H1 (cell line): ENCODE measurements at regions not wholly inside any gene's neighbourhood (a gene's known extent, or its start where the extent isn't known, plus 50 kb on each side); places are given as distances from the start of the nearest gene placed in this dataset.

Experiments used
- CBX5 ChIP-seq: fragments of 300-800, 300-1000 bp; sonication (generic); IDR thresholded peaks from 2 replicates; pipeline ENCODE4 v1.7.1; 2016; ENCODE audit warnings: antibody characterized with exemption, low read length, low read depth
- CTCF ChIP-seq, 3 experiments: IDR thresholded peaks; 1 replicate in 2 of 3; 2 replicates in 1 of 3; pipeline versions ENCODE4 v1.5.1 to v1.6.1; 2011; ENCODE audit warnings: low read length in 3 of 3, mild to moderate bottlenecking in 3 of 3, inconsistent platforms in 2 of 3, low read depth in 1 of 3, moderate library complexity in 1 of 3; ENCODE audit not compliant: insufficient read depth in 1 of 3; ENCODE audit errors: control extremely low read depth in 1 of 3
- JUND ChIP-seq: IDR thresholded peaks from 2 replicates; pipeline ENCODE4 v1.6.1; 2011; ENCODE audit warnings: mild to moderate bottlenecking, improper control_type of control experiment, low read length
- KDM1A ChIP-seq: fragments of 200-600, 300-600 bp; sonication (generic); IDR thresholded peaks from 2 replicates; pipeline ENCODE4 v1.7.1; 2016; ENCODE audit warnings: mild to moderate bottlenecking, low read length, borderline replicate concordance
- POLR2A ChIP-seq, 2 experiments: IDR thresholded peaks; 1 replicate in 1 of 2; 2 replicates in 1 of 2; pipeline ENCODE4 v1.6.1; 2011; ENCODE audit warnings: low read depth in 2 of 2, low read length in 2 of 2, mild to moderate bottlenecking in 2 of 2; ENCODE audit errors: control extremely low read depth in 1 of 2
- POLR2AphosphoS5 ChIP-seq: IDR thresholded peaks from 2 replicates; pipeline ENCODE4 v1.6.1; 2011; ENCODE audit warnings: low read depth, low read length
- SIN3A ChIP-seq, 2 experiments: IDR thresholded peaks in 1 of 2; conservative IDR thresholded peaks in 1 of 2; 2 replicates each; pipeline ENCODE4 v1.6.1; 2011 to 2012; ENCODE audit warnings: low read length in 2 of 2, improper control_type of control experiment in 1 of 2, low read depth in 1 of 2, mild to moderate bottlenecking in 1 of 2

GRCh38 chr12:77606348-77606747, 224.3 kb upstream of the NAV3 start:
- TF ChIP-seq CTCF (IDR thresholded peaks at IDR 0.05; ENCODE audit: control extremely low read depth in 1 of 3, insufficient read depth in 1 of 3, low read depth in 1 of 3, low read length in 3 of 3), result no peak
- TF ChIP-seq KDM1A, result no peak
- TF ChIP-seq JUND, result no peak
- no peak for TF ChIP-seq POLR2AphosphoS5
- TF ChIP-seq POLR2A (IDR thresholded peaks at IDR 0.05; ENCODE audit: control extremely low read depth in 1 of 2, low read depth in 2 of 2, low read length in 2 of 2), result no peak
- no peak for TF ChIP-seq CBX5
- TF ChIP-seq SIN3A (conservative IDR thresholded peaks at IDR 0.05 in 1 of 2, IDR thresholded peaks at IDR 0.05 in 1 of 2; ENCODE audit: low read depth in 1 of 2, low read length in 2 of 2), result no peak
